ENCODE measurements at regions not wholly inside any gene's neighbourhood (a gene's known extent, or its start where the extent isn't known, plus 50 kb on each side); places are given as distances from the start of the nearest gene placed in this dataset.

DNA sequence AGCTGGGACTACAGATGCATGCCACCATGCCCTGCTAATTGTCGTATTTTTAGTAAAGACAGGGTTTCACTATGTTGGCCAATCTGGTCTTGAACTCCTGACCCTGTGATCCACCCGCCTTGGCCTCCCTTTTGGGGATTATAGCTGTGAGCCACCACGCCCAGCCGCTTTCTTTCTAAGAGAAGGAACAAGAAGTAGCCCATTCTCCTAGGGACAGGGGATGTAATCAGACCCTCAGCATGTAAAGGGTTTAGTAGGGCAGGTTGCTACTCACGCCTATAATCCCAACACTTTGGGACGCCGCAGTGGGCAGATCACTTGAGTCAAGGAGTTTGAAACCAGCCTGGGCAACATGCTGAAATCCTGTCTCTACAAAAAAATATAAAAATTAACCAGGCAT lies 189.7 kb downstream of the TOMM20 start:
- TF ChIP-seq, protein P1, sequence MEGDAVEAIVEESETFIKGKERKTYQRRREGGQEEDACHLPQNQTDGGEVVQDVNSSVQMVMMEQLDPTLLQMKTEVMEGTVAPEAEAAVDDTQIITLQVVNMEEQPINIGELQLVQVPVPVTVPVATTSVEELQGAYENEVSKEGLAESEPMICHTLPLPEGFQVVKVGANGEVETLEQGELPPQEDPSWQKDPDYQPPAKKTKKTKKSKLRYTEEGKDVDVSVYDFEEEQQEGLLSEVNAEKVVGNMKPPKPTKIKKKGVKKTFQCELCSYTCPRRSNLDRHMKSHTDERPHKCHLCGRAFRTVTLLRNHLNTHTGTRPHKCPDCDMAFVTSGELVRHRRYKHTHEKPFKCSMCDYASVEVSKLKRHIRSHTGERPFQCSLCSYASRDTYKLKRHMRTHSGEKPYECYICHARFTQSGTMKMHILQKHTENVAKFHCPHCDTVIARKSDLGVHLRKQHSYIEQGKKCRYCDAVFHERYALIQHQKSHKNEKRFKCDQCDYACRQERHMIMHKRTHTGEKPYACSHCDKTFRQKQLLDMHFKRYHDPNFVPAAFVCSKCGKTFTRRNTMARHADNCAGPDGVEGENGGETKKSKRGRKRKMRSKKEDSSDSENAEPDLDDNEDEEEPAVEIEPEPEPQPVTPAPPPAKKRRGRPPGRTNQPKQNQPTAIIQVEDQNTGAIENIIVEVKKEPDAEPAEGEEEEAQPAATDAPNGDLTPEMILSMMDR (conservative IDR thresholded peaks at IDR 0.05), result no peak
- no peak overlapping the region for H3K27ac ChIP-seq (ENCODE audit: insufficient read length, low read depth, low read length)

More for the DNA sequence above, 189.7 kb downstream of the TOMM20 start:
- H2BK12ac ChIP-seq (ENCODE audit: insufficient read length, low read depth, low read length), result no peak overlapping the region
- H3K4me2 ChIP-seq (ENCODE audit: insufficient read depth, insufficient read length, low read length), result no peak overlapping the region
- no peak overlapping the region for H4K5ac ChIP-seq (ENCODE audit: insufficient read length, low read depth, low read length)
- no peaks in the 10 kb centered on the region for H4K20me1 ChIP-seq (ENCODE audit: control insufficient read depth, insufficient read depth, insufficient read length)
- H3K79me1 ChIP-seq (ENCODE audit: insufficient read depth, low read depth, low read length, poor library complexity, severe bottlenecking), result no peaks in the 10 kb centered on the region
- no peak overlapping the region for H3K4me3 Mint-ChIP-seq
- H3K9me3 Mint-ChIP-seq, result peaks cover 0 to 3% of the 10 kb centered on the region in 2 experiments; a peak in 1 of 5 replicates
- H3K4me1 Mint-ChIP-seq, result 0 out of 4 replicates have a peak, but pooled peaks cover 0 to 6% of the 10 kb centered on the region in 2 experiments
- H4K8ac ChIP-seq (replicated peaks; ENCODE audit: insufficient read length, low read depth, low read length), result no peak overlapping the region
- H3K23me2 ChIP-seq (ENCODE audit: insufficient read length, low read depth, low read length, poor library complexity, severe bottlenecking), result no peaks in the 10 kb centered on the region
- no peaks in the 10 kb centered on the region for H3K36me3 Mint-ChIP-seq (ENCODE audit: insufficient read depth in 1 of 3, low read depth in 3 of 3)
- no peak overlapping the region for H3K27ac Mint-ChIP-seq
- no peak overlapping the region for H3K23ac ChIP-seq (ENCODE audit: insufficient read length, low read depth, low read length)
- H3K27me3 Mint-ChIP-seq (ENCODE audit: low read depth), result no peaks in the 10 kb centered on the region; the same call in 1 of the 2 replicates
- H3K9me3 ChIP-seq (ENCODE audit: control insufficient read depth, low read depth, low read length), result no peaks in the 10 kb centered on the region
- no peak overlapping the region for H2BK20ac ChIP-seq (ENCODE audit: low read depth, low read length, poor library complexity, severe bottlenecking)
- H3K4ac ChIP-seq (ENCODE audit: low read depth, low read length), result no peak overlapping the region
- H4K91ac ChIP-seq (ENCODE audit: insufficient read length, low read depth, low read length), result no peak overlapping the region
- H2BK120ac ChIP-seq (ENCODE audit: low read depth, low read length, poor library complexity, severe bottlenecking), result no peak overlapping the region
- H3K27me3 ChIP-seq (ENCODE audit: insufficient read depth, low read length), result no peaks in the 10 kb centered on the region
- H2AK5ac ChIP-seq (ENCODE audit: insufficient read length, low read length), result no peak overlapping the region
- peaks cover 3% of the 10 kb centered on the region; the same call in 1 of the 2 replicates for H3K4me1 ChIP-seq (ENCODE audit: insufficient read depth, low read length)
- H3K18ac ChIP-seq (ENCODE audit: insufficient read length, low read depth, low read length), result no peak overlapping the region
- WGBS (ENCODE audit: extremely low coverage, insufficient read length, low lambda C conversion rate), result no CpG with 5 or more reads among the region's 7 CpGs
- no peaks in the 10 kb centered on the region for H3K79me2 ChIP-seq (ENCODE audit: insufficient read depth, low read length)
- no peak overlapping the region for H3T11ph ChIP-seq (ENCODE audit: low read length)
- no peak overlapping the region for H2AFZ ChIP-seq (ENCODE audit: low read length)
- no peak overlapping the region for H2BK5ac ChIP-seq (ENCODE audit: insufficient read length, low read length)
- DNase-seq, result peak; percentile 4
- H3K56ac ChIP-seq (ENCODE audit: insufficient read length, low read depth, low read length), result no peak overlapping the region
- no peak overlapping the region for H3K9ac ChIP-seq (ENCODE audit: extremely low read depth, insufficient read length, low read length)
- no peak overlapping the region for H3K14ac ChIP-seq (ENCODE audit: insufficient read depth, low read length)
- no peak overlapping the region for H2BK15ac ChIP-seq (ENCODE audit: low read depth, low read length)

Data from H9 (cell line).